CD4-positive, alpha-beta T cell (primary cell): ENCODE measurements at regions not wholly inside any gene's neighbourhood (a gene's known extent, or its start where the extent isn't known, plus 50 kb on each side); places are given as distances from the start of the nearest gene placed in this dataset.

Experiments used
- ATAC-seq: fragments of 200-7000 bp; cut with Tn5 transposase; one replicate; pipeline ENCODE4 v1.10.0; 2022; ENCODE audit warnings: mild to moderate bottlenecking; ENCODE audit not compliant: poor library complexity
- CTCF ChIA-PET: fragments of 350-600 bp; sonication (Branson Sonifier 250); formaldehyde crosslinking; loops from one replicate; lab custom pipeline; 2021; ENCODE audit warnings: antibody characterized with exemption, inconsistent platforms; lab: Charles Lee
- POLR2A ChIA-PET: fragments of 350-600 bp; sonication (Branson Sonifier 250); formaldehyde crosslinking; loops from one replicate; lab custom pipeline; 2021; ENCODE audit warnings: antibody characterized with exemption, inconsistent platforms; lab: Charles Lee
- DNase-seq, 14 experiments: peaks; one replicate each; pipeline ENCODE4 v3.0.0-alpha.2; 2013 to 2020; ENCODE audit warnings: mixed read lengths in 2 of 14
- H3K27ac ChIP-seq, 2 donors: one replicate each; pipeline versions ENCODE4 v1.5.1 to v1.7.0; 2013; ENCODE audit warnings: low read length in 2 of 2, low read depth in 1 of 2, mild to moderate bottlenecking in 1 of 2
- H3K27me3 ChIP-seq, 2 experiments: 1 replicate in 1 of 2; 2 replicates in 1 of 2; pipeline versions ENCODE4 v1.6.1 to v1.7.0; 2013; ENCODE audit warnings: low read length in 2 of 2, control low read depth in 1 of 2, mild to moderate bottlenecking in 1 of 2, moderate library complexity in 1 of 2; ENCODE audit not compliant: insufficient read depth in 2 of 2, control insufficient read depth in 1 of 2
- H3K36me3 ChIP-seq: one replicate; pipeline ENCODE4 v1.6.1; 2013; ENCODE audit warnings: low read length, control low read depth; ENCODE audit not compliant: insufficient read depth
- H3K4me1 ChIP-seq: one replicate; pipeline ENCODE4 v1.6.1; 2013; ENCODE audit warnings: low read length, control low read depth; ENCODE audit not compliant: insufficient read depth
- H3K4me3 ChIP-seq: one replicate; pipeline ENCODE4 v1.5.1; 2013; ENCODE audit warnings: mild to moderate bottlenecking, low read length, moderate library complexity
- H3K9me3 ChIP-seq, 2 experiments: 1 replicate in 1 of 2; 2 replicates in 1 of 2; pipeline versions ENCODE4 v1.6.1 to v1.7.0; 2013; ENCODE audit warnings: low read length in 2 of 2, mild to moderate bottlenecking in 2 of 2, control low read depth in 1 of 2, moderate library complexity in 1 of 2; ENCODE audit not compliant: control insufficient read depth in 1 of 2, insufficient read depth in 1 of 2
- H3K27ac Mint-ChIP-seq: one replicate; pipeline ENCODE4 v1.8.0; 2020; ENCODE audit warnings: mixed read lengths
- H3K27me3 Mint-ChIP-seq: one replicate; pipeline ENCODE4 v1.8.0; 2021; ENCODE audit warnings: mixed read lengths
- H3K36me3 Mint-ChIP-seq: one replicate; pipeline ENCODE4 v1.8.0; 2021; ENCODE audit warnings: low read depth, mixed read lengths
- H3K4me1 Mint-ChIP-seq: one replicate; pipeline ENCODE4 v1.8.0; 2021; ENCODE audit warnings: low read depth, mixed read lengths
- H3K4me3 Mint-ChIP-seq: one replicate; pipeline ENCODE4 v1.8.0; 2020; ENCODE audit warnings: mild to moderate bottlenecking, mixed read lengths
- H3K9me3 Mint-ChIP-seq: one replicate; pipeline ENCODE4 v1.8.0; 2020; ENCODE audit warnings: mixed read lengths
- intact Hi-C, 2 experiments: fragments of 100-400 bp; cut with DNase I in 1 of 2; cut with micrococcal nuclease in 1 of 2; formaldehyde crosslinking; loops; one replicate each; pipeline versions ENCODE4 v1.15.1 to v1.9.0; 2023 to 2025; cut with DNase I, micrococcal nuclease
- TF ChIP-seq, protein P1 (sequence below): fragments of 200-600 bp; IDR thresholded peaks from one replicate; pipeline ENCODE4 v1.8.0; 2022; ENCODE audit warnings: antibody characterized with exemption, mild to moderate bottlenecking

DNA sequence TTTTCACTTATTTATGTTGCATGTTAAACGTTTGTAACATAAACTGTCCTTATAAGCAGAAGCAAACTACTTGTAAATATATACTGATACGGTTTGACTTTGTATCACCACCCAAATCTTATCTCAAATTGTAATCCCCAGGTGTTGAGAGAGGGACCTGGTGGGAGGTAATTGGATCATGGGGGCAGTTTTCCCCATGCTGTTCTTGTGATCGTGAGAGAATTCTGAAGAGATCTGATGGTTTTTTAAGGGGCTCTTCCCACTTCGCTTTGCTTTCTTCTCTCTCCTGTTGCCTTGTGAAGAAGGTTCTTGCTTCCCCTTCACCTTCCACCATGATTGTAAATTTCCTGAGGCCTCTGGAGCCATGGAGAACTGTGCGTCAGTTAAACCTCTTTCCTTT is 87.1 kb upstream of the MAPK10 start:
- H3K27ac Mint-ChIP-seq, result no peak overlapping the region

DNA sequence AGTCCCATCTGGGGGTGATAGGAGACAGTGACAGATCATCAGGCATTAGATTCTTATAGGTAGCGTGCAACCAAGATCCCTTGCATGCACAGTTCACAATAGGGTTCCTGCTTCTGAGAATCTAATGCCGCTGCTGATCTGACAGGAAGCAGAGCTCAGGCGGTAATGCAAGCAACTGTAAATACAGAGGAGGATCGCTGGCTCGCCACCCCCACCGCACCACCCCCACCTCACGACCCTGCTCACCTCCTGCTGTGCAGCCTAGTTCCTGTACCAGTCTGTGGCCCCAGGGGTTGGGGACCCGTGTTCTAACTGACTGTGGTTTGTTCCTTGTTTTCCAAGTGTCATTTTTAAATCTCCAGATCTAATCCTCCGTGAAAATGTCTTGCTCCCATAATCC is 89.0 kb upstream of the MAPK10 start:
- H3K27ac Mint-ChIP-seq, result no peak overlapping the region
- ChIA-PET CTCF (no interaction called here), POLR2A (no interaction called here)
- intact Hi-C loops, result no loop called here
- H3K27me3 Mint-ChIP-seq, result peaks cover 22% of the 10 kb centered on the region
- H3K36me3 Mint-ChIP-seq, result no peaks in the 10 kb centered on the region
- Histone ChIP-seq H3K9me3 (peaks cover 0 to 9% of the 10 kb centered on the region in 2 experiments), H3K27ac (no peak overlapping the region), H3K4me1 (no peaks in the 10 kb centered on the region), H3K36me3 (no peaks in the 10 kb centered on the region), H3K4me3 (no peak overlapping the region), H3K27me3 (peaks cover 0 to 4% of the 10 kb centered on the region in 2 experiments)
- H3K4me3 Mint-ChIP-seq, result no peak overlapping the region
- TF ChIP-seq, protein P1, sequence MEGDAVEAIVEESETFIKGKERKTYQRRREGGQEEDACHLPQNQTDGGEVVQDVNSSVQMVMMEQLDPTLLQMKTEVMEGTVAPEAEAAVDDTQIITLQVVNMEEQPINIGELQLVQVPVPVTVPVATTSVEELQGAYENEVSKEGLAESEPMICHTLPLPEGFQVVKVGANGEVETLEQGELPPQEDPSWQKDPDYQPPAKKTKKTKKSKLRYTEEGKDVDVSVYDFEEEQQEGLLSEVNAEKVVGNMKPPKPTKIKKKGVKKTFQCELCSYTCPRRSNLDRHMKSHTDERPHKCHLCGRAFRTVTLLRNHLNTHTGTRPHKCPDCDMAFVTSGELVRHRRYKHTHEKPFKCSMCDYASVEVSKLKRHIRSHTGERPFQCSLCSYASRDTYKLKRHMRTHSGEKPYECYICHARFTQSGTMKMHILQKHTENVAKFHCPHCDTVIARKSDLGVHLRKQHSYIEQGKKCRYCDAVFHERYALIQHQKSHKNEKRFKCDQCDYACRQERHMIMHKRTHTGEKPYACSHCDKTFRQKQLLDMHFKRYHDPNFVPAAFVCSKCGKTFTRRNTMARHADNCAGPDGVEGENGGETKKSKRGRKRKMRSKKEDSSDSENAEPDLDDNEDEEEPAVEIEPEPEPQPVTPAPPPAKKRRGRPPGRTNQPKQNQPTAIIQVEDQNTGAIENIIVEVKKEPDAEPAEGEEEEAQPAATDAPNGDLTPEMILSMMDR, result no peak
- no peaks in the 10 kb centered on the region for H3K4me1 Mint-ChIP-seq
- no peak for ATAC-seq
- no peaks in the 10 kb centered on the region for H3K9me3 Mint-ChIP-seq
- DNase-seq, result no peak

More for the DNA sequence above, 87.1 kb upstream of the MAPK10 start:
- ATAC-seq, result no peak
- intact Hi-C loops, result no loop called here
- CTCF ChIA-PET, result no interaction called here
- peaks cover 28% of the 10 kb centered on the region for H3K27me3 Mint-ChIP-seq
- no peak overlapping the region for H3K4me3 Mint-ChIP-seq
- H3K4me3 ChIP-seq, result no peak overlapping the region
- H3K9me3 Mint-ChIP-seq, result no peaks in the 10 kb centered on the region
- peaks cover 4 to 7% of the 10 kb centered on the region in 2 experiments for H3K27me3 ChIP-seq
- no peaks in the 10 kb centered on the region for H3K36me3 ChIP-seq
- H3K4me1 ChIP-seq, result no peaks in the 10 kb centered on the region
- no peak overlapping the region for H3K27ac ChIP-seq
- DNase-seq, result no peak
- no peaks in the 10 kb centered on the region for H3K4me1 Mint-ChIP-seq
- TF ChIP-seq, protein P1, result no peak
- H3K9me3 ChIP-seq, result no peaks in the 10 kb centered on the region
- no peaks in the 10 kb centered on the region for H3K36me3 Mint-ChIP-seq
- POLR2A ChIA-PET, result no interaction called here

DNA sequence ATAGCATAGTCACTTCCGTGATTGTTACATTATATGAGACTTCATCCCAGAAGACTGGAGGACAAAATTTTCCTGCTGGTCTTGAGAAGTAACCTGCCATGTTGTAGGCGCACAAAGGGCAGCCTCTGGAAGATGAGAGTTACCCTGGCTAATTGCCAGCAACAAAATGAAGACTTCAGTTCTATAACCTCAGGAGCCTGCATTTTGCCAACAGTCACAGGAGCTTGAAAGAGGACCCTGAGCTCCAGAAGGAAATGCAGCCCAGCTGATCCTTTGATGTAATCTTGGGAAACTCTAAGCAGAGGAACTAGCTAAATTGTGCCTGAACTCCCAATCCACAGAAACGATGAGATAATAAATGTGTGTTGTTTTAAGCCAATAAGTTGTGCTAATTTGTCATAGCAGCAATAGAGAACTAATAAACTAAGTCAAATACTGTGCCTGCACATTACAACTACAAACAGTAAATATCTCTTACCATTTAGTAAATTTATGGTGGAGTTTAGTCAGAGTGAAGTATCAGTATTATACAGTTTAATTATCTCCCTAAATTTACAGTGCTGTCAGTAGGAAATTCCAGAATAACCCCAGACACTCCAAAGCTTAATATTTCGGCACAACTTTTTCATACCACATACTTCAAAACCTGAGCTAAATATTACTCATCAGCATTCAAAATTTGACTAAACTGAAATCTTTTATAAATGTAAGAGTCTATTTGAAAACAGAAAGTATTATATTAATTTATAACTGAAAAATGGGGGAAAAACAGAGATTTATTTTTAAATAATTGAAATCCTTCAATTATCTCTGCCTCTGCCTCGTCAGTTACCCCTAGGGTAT is 90.1 kb upstream of the MAPK10 start:
- Mint-ChIP-seq H3K27me3 (peaks cover 29% of the 10 kb centered on the region), H3K4me3 (no peak overlapping the region), H3K9me3 (no peaks in the 10 kb centered on the region), H3K27ac (no peak overlapping the region), H3K36me3 (no peaks in the 10 kb centered on the region), H3K4me1 (no peaks in the 10 kb centered on the region)
- ATAC-seq (no peak), DNase-seq (no peak)
- H3K9me3 ChIP-seq, result peaks cover 0 to 9% of the 10 kb centered on the region in 2 experiments
- H3K4me1 ChIP-seq, result no peaks in the 10 kb centered on the region
- H3K27ac ChIP-seq, result no peak overlapping the region
- no peak overlapping the region for H3K4me3 ChIP-seq
- TF ChIP-seq, protein P1, result no peak
- CTCF ChIA-PET, result no interaction called here
- POLR2A ChIA-PET, result no interaction called here
- H3K36me3 ChIP-seq, result no peaks in the 10 kb centered on the region
- H3K27me3 ChIP-seq, result peaks cover 1 to 4% of the 10 kb centered on the region in 2 experiments
- intact Hi-C loops, result no loop called here
